ENCODE measurements at regions not wholly inside any gene's neighbourhood (a gene's known extent, or its start where the extent isn't known, plus 50 kb on each side); places are given as distances from the start of the nearest gene placed in this dataset.
"Not testable (repeated sequence)": the region's sequence is repeated elsewhere in the genome, so short reads cannot be mapped to it uniquely, and the experiment has no call there.

- Histone ChIP-seq H3K4me3 (ENCODE audit: low read depth, low read length) (no peak overlapping the region), H3K9ac (ENCODE audit: low read depth, low read length) (no peak overlapping the region), H3K9me3 (ENCODE audit: control insufficient read depth, insufficient read depth, low read length) (no peaks in the 10 kb centered on the region), H3K27ac (ENCODE audit: low read depth, low read length) (no peak overlapping the region), H3K4me1 (ENCODE audit: control insufficient read depth, insufficient read depth, low read length) (no peaks in the 10 kb centered on the region), H3K27me3 (ENCODE audit: control insufficient read depth, insufficient read depth, low read length) (no peaks in the 10 kb centered on the region), H3K36me3 (ENCODE audit: control insufficient read depth, insufficient read depth, low read length) (no peaks in the 10 kb centered on the region)
Measured at GRCh38 chr1:88474555-88475304, 209.3 kb upstream of the PKN2 start.

GRCh38 chr1:88484881-88485280, 199.2 kb upstream of the PKN2 start:
- no peaks in the 10 kb centered on the region for H3K27me3 ChIP-seq (ENCODE audit: control insufficient read depth, insufficient read depth, low read length)
- H3K9ac ChIP-seq (ENCODE audit: low read depth, low read length): no peak overlapping the region
- no peak overlapping the region for H3K4me3 ChIP-seq (ENCODE audit: low read depth, low read length)
- H3K4me1 ChIP-seq (ENCODE audit: control insufficient read depth, insufficient read depth, low read length): no peaks in the 10 kb centered on the region
- H3K36me3 ChIP-seq (ENCODE audit: control insufficient read depth, insufficient read depth, low read length): no peaks in the 10 kb centered on the region
- H3K27ac ChIP-seq (ENCODE audit: low read depth, low read length): no peak overlapping the region
- H3K9me3 ChIP-seq (ENCODE audit: control insufficient read depth, insufficient read depth, low read length): no peaks in the 10 kb centered on the region

- Histone ChIP-seq H3K4me1 (ENCODE audit: control insufficient read depth, insufficient read depth, low read length) (no peaks in the 10 kb centered on the region), H3K36me3 (ENCODE audit: control insufficient read depth, insufficient read depth, low read length) (no peaks in the 10 kb centered on the region), H3K9ac (ENCODE audit: low read depth, low read length) (no peak overlapping the region), H3K27me3 (ENCODE audit: control insufficient read depth, insufficient read depth, low read length) (no peaks in the 10 kb centered on the region), H3K4me3 (ENCODE audit: low read depth, low read length) (no peak overlapping the region), H3K27ac (ENCODE audit: low read depth, low read length) (no peak overlapping the region), H3K9me3 (ENCODE audit: control insufficient read depth, insufficient read depth, low read length) (no peaks in the 10 kb centered on the region)
Measured at GRCh38 chr1:88488237-88488636, 195.8 kb upstream of the PKN2 start.

GRCh38 chr1:88490676-88491075, 193.4 kb upstream of the PKN2 start:
- no peak overlapping the region for H3K9ac ChIP-seq (ENCODE audit: low read depth, low read length)
- H3K36me3 ChIP-seq (ENCODE audit: control insufficient read depth, insufficient read depth, low read length): no peaks in the 10 kb centered on the region
- no peaks in the 10 kb centered on the region for H3K4me1 ChIP-seq (ENCODE audit: control insufficient read depth, insufficient read depth, low read length)
- no peaks in the 10 kb centered on the region for H3K27me3 ChIP-seq (ENCODE audit: control insufficient read depth, insufficient read depth, low read length)
- no peak overlapping the region for H3K4me3 ChIP-seq (ENCODE audit: low read depth, low read length)
- no peaks in the 10 kb centered on the region for H3K9me3 ChIP-seq (ENCODE audit: control insufficient read depth, insufficient read depth, low read length)
- H3K27ac ChIP-seq (ENCODE audit: low read depth, low read length): no peak overlapping the region

GRCh38 chr1:88499671-88500070, 184.4 kb upstream of the PKN2 start:
- H3K36me3 ChIP-seq (ENCODE audit: control insufficient read depth, insufficient read depth, low read length): no peaks in the 10 kb centered on the region
- no peaks in the 10 kb centered on the region for H3K9me3 ChIP-seq (ENCODE audit: control insufficient read depth, insufficient read depth, low read length)
- H3K4me1 ChIP-seq (ENCODE audit: control insufficient read depth, insufficient read depth, low read length): no peaks in the 10 kb centered on the region
- no peak overlapping the region for H3K9ac ChIP-seq (ENCODE audit: low read depth, low read length)
- no peaks in the 10 kb centered on the region for H3K27me3 ChIP-seq (ENCODE audit: control insufficient read depth, insufficient read depth, low read length)
- no peak overlapping the region for H3K4me3 ChIP-seq (ENCODE audit: low read depth, low read length)
- H3K27ac ChIP-seq (ENCODE audit: low read depth, low read length): no peak overlapping the region

GRCh38 chr1:88502886-88503285, 181.2 kb upstream of the PKN2 start:
- H3K27me3 ChIP-seq (ENCODE audit: control insufficient read depth, insufficient read depth, low read length): no peaks in the 10 kb centered on the region
- no peak overlapping the region for H3K27ac ChIP-seq (ENCODE audit: low read depth, low read length)
- H3K9ac ChIP-seq (ENCODE audit: low read depth, low read length): no peak overlapping the region
- H3K4me3 ChIP-seq (ENCODE audit: low read depth, low read length): no peak overlapping the region
- no peaks in the 10 kb centered on the region for H3K4me1 ChIP-seq (ENCODE audit: control insufficient read depth, insufficient read depth, low read length)
- H3K9me3 ChIP-seq (ENCODE audit: control insufficient read depth, insufficient read depth, low read length): no peaks in the 10 kb centered on the region
- H3K36me3 ChIP-seq (ENCODE audit: control insufficient read depth, insufficient read depth, low read length): no peaks in the 10 kb centered on the region

- Histone ChIP-seq H3K4me1 (ENCODE audit: control insufficient read depth, insufficient read depth, low read length) (no peaks in the 10 kb centered on the region), H3K27ac (ENCODE audit: low read depth, low read length) (no peak overlapping the region), H3K27me3 (ENCODE audit: control insufficient read depth, insufficient read depth, low read length) (no peaks in the 10 kb centered on the region), H3K9me3 (ENCODE audit: control insufficient read depth, insufficient read depth, low read length) (no peaks in the 10 kb centered on the region), H3K36me3 (ENCODE audit: control insufficient read depth, insufficient read depth, low read length) (no peaks in the 10 kb centered on the region), H3K9ac (ENCODE audit: low read depth, low read length) (no peak overlapping the region), H3K4me3 (ENCODE audit: low read depth, low read length) (no peak overlapping the region)
Measured at GRCh38 chr1:88503646-88504045, 180.4 kb upstream of the PKN2 start.

GRCh38 chr1:88504601-88505000, 179.5 kb upstream of the PKN2 start:
- Histone ChIP-seq H3K9me3 (ENCODE audit: control insufficient read depth, insufficient read depth, low read length) (no peaks in the 10 kb centered on the region), H3K27me3 (ENCODE audit: control insufficient read depth, insufficient read depth, low read length) (no peaks in the 10 kb centered on the region), H3K27ac (ENCODE audit: low read depth, low read length) (no peak overlapping the region), H3K9ac (ENCODE audit: low read depth, low read length) (no peak overlapping the region), H3K4me1 (ENCODE audit: control insufficient read depth, insufficient read depth, low read length) (no peaks in the 10 kb centered on the region), H3K4me3 (ENCODE audit: low read depth, low read length) (no peak overlapping the region), H3K36me3 (ENCODE audit: control insufficient read depth, insufficient read depth, low read length) (no peaks in the 10 kb centered on the region)

GRCh38 chr1:88509379-88509778, 174.7 kb upstream of the PKN2 start:
- H3K4me1 ChIP-seq (ENCODE audit: control insufficient read depth, insufficient read depth, low read length): no peaks in the 10 kb centered on the region
- no peaks in the 10 kb centered on the region for H3K36me3 ChIP-seq (ENCODE audit: control insufficient read depth, insufficient read depth, low read length)
- H3K9me3 ChIP-seq (ENCODE audit: control insufficient read depth, insufficient read depth, low read length): no peaks in the 10 kb centered on the region
- H3K27me3 ChIP-seq (ENCODE audit: control insufficient read depth, insufficient read depth, low read length): no peaks in the 10 kb centered on the region
- no peak overlapping the region for H3K27ac ChIP-seq (ENCODE audit: low read depth, low read length)
- H3K4me3 ChIP-seq (ENCODE audit: low read depth, low read length): no peak overlapping the region
- no peak overlapping the region for H3K9ac ChIP-seq (ENCODE audit: low read depth, low read length)

GRCh38 chr1:88514544-88515060, 169.5 kb upstream of the PKN2 start:
- no peaks in the 10 kb centered on the region for H3K36me3 ChIP-seq (ENCODE audit: control insufficient read depth, insufficient read depth, low read length)
- no peaks in the 10 kb centered on the region for H3K27me3 ChIP-seq (ENCODE audit: control insufficient read depth, insufficient read depth, low read length)
- no peak overlapping the region for H3K27ac ChIP-seq (ENCODE audit: low read depth, low read length)
- H3K4me1 ChIP-seq (ENCODE audit: control insufficient read depth, insufficient read depth, low read length): no peaks in the 10 kb centered on the region
- H3K4me3 ChIP-seq (ENCODE audit: low read depth, low read length): no peak overlapping the region
- no peak overlapping the region for H3K9ac ChIP-seq (ENCODE audit: low read depth, low read length)
- H3K9me3 ChIP-seq (ENCODE audit: control insufficient read depth, insufficient read depth, low read length): no peaks in the 10 kb centered on the region

- not testable (repeated sequence) for H3K27ac ChIP-seq (ENCODE audit: low read depth, low read length); H3K9ac ChIP-seq (ENCODE audit: low read depth, low read length); H3K27me3 ChIP-seq (ENCODE audit: control insufficient read depth, insufficient read depth, low read length); H3K36me3 ChIP-seq (ENCODE audit: control insufficient read depth, insufficient read depth, low read length); H3K9me3 ChIP-seq (ENCODE audit: control insufficient read depth, insufficient read depth, low read length); H3K4me1 ChIP-seq (ENCODE audit: control insufficient read depth, insufficient read depth, low read length); H3K4me3 ChIP-seq (ENCODE audit: low read depth, low read length)
Measured at GRCh38 chr1:88517499-88517898, 166.6 kb upstream of the PKN2 start.

All from HUES48 (cell line).